Activated CD8-positive, alpha-beta memory T cell treated with anti-CD3 and anti-CD28 coated beads, Interleukin-2, amount 50 U/mL, for 4 hours (primary cell): ENCODE measurements at regions not wholly inside any gene's neighbourhood (a gene's known extent, or its start where the extent isn't known, plus 50 kb on each side); places are given as distances from the start of the nearest gene placed in this dataset.

Source experiments
- DNase-seq: peaks from one replicate; pipeline ENCODE4 v3.0.0-alpha.2; 2020

DNA sequence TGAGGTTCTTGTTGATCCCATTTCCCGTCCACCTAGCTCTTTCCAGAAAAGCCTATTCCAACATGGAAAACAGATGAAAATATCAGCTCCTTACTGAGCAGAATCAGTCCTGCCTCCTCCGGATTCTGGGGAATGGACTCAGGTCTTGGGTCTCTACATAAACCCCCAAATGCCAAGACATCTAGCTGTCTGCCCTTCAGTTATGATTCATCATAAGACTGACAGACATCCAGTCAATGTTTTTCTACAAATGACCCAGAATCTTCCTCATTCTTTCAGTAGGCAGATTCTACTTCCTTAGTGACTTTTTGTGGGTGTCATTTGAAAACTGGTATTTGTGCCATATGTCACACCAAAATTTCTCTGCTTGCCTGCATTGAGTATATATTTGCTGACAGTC lies 103.0 kb upstream of the TGFBR2 start:
- no peak for DNase-seq

DNA sequence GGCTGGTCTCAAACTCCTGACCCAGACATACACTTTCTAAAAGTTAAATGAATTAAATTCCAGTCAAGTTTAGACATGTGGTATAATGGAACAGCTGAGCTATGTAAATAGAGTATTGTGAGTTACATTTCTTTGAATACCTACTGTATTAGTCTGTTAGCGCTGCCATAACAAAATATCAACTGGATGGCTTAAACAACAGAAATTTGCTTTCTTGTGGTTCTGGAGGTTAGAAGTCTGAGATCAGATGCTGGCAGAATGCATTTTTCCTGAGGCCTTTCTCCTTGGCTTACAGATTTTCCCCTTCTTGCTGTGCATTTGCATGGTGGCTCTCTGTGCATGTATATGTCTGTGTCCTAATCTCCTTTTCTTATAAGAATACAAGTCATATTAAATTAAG lies 101.5 kb upstream of the TGFBR2 start:
- no peak for DNase-seq

- no peak for DNase-seq
These were observed 100.4 kb upstream of the TGFBR2 start for GRCh38 chr3:30505866-30506520.

DNA sequence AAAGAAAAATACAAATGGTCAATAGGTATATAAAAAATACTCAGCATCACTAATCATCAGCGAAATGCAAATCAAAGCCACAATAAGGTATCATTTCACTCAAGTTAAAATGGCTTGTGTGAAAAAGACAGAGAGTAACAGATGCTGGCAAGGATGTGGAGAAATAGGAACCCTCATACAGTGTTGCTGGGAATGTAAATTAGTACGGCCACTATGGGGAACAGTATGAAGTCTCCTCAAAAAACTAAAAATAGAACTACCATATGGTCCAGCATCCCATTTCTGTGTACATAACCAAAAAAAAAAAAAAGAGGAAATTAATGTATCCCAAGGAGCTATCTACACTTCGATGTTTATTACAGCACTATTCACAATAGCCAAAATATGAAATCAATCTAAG lies 98.1 kb upstream of the TGFBR2 start:
- no peak for DNase-seq

GRCh38 chr3:30510596-30510995 lies 95.8 kb upstream of the TGFBR2 start:
- no peak for DNase-seq

DNA sequence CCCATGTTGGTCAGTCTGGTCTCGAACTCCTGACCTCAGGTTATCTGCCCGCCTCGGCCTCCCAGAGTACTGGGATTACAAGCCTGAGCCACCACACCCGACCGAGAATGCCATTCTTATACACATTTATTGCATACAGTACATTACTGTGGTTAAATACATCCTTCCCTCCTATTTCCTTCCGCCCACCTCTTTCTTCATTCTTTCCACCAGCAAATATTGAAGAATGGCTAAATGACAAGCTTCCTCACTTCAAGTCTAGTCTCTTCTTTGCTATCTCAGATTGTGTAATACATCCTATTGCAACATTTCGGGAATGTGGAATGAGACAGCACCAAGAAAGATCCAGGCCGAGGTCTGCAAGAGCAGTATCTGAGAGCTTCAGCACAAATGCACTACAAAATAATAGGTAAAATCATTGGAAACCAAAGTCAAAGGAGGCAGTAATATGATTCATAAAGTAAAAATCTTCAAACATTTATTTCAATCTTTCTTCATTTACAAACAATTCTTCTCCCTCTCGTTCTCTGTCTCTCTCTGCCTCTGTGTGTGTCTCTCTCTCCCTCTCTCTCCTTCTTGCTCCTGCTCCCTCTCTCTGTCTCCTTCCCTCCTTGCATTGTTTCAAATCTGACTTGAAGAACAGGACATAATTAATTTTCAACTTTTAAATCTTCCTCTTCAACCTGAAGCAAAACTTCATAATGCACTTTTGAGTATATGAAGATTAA lies 94.7 kb upstream of the TGFBR2 start:
- no peak for DNase-seq

- no peak for DNase-seq
These were observed 93.8 kb upstream of the TGFBR2 start for GRCh38 chr3:30512576-30512975.

- no peak for DNase-seq
These were observed 92.8 kb upstream of the TGFBR2 start for GRCh38 chr3:30513374-30514152.

GRCh38 chr3:30516238-30516637 lies 90.2 kb upstream of the TGFBR2 start:
- DNase-seq, result no peak

- DNase-seq, result no peak
These were observed 88.1 kb upstream of the TGFBR2 start for GRCh38 chr3:30518181-30518864.

DNA sequence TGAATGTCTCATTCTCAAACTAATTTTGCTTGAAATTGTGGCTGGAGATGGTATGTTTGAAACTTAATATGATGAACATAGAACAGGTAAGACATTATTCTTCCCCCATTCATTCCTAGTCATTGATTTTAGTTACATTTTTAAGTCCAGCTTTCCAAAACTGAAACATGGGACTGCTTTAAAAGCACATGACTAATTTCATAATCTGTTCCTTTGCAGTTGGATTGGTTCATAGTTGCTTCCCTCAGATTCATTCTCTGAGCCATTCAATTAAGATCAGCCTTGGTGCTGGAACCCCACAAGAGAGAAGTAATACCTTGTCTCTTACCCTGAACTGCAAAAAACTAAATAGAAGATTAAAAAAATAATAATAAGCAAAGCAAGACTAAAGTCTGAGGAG lies 87.5 kb upstream of the TGFBR2 start:
- no peak for DNase-seq

DNA sequence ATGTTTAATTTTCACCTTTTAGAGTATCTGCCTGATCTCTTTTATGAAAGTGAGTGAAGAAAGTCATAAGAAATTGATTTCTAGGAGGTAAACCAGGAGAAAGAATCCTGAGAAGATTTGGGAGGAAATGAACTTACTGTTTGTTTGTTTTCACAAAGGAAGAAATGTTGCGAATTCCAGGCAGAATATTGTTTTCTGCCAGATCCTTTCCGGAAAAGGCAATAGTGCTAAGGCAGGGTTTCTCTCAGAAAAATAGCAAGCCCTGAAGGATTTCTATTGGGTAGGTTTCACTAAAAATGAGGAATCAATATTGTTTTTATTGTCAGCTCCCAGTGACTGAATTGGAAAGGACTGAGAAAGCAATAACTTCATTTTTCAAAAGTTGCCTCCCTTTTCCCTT lies 85.7 kb upstream of the TGFBR2 start:
- DNase-seq, result no peak

GRCh38 chr3:30521156-30521715 lies 85.2 kb upstream of the TGFBR2 start:
- DNase-seq, result no peak

DNA sequence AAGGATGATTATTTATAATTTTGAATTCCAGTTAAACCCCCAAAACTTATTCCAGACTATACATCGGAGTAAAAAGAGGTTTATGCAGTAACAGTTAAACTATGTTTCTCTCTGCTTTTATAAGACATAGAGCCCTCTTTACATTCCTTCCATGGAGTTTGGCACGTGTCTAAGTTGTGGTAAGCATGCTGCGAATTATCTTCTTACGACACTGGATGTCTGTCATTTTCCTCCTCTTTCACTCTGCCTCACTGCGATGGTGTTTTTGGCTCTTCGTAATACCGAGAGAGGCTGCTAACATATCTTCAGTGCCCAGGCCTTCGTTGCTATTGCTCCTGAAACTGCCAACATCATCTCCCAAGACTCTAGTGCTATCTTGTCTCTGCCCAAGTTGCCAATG lies 83.9 kb upstream of the TGFBR2 start:
- DNase-seq, result no peak

DNA sequence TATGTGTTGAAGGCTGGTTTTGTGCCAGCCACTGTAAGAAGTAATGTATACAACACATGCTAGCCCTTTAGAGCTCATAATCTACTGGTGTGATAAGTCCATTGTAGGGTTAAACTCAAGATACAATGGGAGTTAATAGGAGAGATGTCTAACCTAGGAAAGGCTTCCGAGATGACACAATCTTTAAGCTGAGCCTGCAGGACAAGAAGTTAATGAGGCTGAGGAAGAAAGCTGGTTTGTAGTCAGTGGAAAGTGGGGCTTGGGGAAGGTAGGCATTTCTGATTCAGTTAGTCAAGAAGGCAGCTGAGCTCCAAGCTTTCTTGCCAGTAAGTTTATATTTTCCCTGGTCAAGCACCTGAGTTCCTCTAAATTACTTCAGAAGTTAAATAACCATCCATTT lies 83.0 kb upstream of the TGFBR2 start:
- no peak for DNase-seq

DNA sequence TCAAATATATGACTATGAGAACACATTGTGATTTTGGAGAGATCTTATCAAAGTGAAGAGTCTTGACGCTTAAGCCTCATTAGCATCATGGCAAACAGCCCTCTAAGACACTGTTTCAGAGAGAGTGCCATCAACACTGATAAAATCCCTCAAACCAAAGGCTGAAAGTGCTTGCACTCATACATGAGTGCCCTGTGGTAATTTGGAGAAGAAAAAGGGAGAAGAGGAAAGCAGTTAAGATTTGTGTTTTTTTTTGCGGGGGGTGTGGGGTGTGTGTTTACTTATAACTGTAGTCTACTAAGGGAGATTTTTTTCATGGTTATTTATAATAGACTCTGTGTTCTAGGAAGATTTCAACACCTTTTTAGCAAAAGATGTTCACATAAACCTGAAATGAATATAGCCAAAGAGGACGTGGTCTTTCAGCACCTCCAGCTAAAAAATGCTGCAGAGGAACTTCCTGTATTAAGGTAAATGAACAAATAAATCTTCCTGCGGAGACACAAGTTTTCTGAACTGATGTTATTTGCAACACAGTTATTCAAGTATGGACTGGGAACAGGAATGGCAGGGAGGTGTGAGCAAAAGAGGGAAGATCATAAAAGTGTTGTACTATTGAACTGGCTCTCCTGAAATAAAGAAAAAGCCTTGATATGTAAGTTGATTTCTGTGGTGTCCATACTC lies 81.9 kb upstream of the TGFBR2 start:
- DNase-seq, result no peak

DNA sequence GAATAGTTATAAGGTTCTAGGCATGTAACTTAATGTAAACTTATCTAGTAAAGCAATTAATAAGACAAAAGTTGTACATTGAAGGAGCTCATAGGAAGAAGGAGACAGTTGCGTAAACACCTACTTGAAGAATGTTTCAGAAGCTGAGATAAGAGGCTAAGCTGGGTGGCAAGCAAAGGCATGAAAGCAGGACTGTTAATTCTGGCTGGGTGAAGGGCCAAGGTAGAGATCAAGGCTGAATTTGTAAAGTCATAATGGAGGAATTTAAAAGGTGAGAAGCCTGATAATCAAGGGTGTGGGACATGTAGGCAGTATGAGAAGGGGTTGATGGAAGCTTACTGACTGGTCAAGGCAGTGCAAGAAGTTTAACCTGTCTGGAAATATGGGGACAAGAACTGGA lies 80.4 kb upstream of the TGFBR2 start:
- no peak for DNase-seq

- DNase-seq, result no peak
These were observed 79.2 kb upstream of the TGFBR2 start for GRCh38 chr3:30527186-30527585.

GRCh38 chr3:30527720-30528119 lies 78.7 kb upstream of the TGFBR2 start:
- DNase-seq, result no peak

DNA sequence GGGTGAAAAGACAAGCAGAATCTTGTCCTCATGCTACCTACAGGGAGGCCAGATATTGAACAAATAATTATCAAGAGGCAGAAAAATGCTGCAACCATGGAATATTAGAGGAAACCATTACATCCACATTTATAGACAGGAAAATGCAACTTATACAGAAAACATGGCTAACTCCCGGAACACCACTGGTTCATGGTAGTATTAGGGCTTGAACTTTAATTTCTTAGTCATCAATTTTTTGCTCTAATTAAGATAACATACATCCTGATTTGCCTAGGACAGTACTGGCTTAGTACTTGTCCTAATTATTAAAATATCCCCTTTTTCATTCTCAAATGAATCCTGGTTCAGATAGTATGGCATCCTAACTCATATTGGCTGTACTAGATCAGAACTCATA lies 76.3 kb upstream of the TGFBR2 start:
- no peak for DNase-seq

DNA sequence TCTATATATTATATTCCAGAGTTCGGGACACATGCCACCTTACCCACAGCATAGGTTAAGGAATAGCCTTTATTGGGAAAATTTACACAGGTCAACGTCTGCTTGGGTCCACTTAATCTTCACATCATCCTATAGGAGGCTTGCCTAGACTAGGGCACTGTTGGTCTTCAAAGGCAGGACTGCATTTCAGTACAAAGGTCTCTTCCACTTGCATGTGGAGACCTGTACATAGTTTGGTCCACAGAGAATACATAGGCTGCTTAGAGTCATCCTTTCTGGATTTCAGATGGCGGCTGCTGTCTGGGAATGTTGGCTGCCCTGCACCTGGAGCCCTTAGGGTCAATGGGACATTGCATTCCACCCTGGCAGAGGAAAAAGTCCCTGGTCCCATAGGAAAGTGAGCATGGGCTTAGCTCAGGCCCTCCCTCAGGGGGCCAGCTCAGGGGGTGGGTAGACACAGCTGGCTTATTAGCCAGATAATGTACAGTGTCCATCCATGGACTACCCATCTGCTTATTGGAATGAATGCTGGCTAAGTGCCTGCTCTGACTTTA lies 75.3 kb upstream of the TGFBR2 start:
- no peak for DNase-seq

DNA sequence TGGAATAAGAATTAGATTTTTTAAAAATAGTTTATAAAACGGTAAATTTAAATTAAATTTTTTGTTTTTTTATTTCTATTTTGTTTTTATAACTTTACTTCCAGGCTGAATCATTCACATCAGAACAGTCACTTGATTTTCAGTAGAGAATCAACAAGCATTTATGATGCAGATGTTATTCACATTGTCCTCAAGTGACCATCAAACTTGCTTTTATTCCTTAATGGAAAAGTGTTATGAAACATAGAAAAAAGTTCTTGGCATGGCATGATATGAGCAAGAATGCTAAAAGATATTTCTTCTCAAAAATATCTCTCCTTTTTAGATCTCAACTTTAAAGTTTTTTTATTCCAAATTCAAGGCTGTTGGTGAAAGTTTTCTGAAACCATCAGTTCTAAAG lies 70.9 kb upstream of the TGFBR2 start:
- no peak for DNase-seq
